Pancreas (tissue), 10 donors: ENCODE measurements at regions not wholly inside any gene's neighbourhood (a gene's known extent, or its start where the extent isn't known, plus 50 kb on each side); places are given as distances from the start of the nearest gene placed in this dataset.

Experiments
- ATAC-seq, 4 donors: fragments of 200-7000 bp; cut with Tn5 transposase; one replicate each; pipeline versions ENCODE4 v1.8.0 to v1.9.1; 2020; ENCODE audit warnings: mild to moderate bottlenecking in 4 of 4, moderate library complexity in 4 of 4
- DNase-seq, 6 donors: peaks; one replicate each; pipeline ENCODE4 v3.0.0-alpha.2; 2020
- FAIRE-seq: peaks from 2 replicates; lab custom pipeline; 2012; peaks lifted over from hg19 to GRCh38; lab: Jason Lieb, UNC
- H3K27ac ChIP-seq, 4 donors: fragments of 200-600 bp; sonication (generic); 1 replicate in 3 of 4; 2 replicates in 1 of 4; pipeline versions ENCODE4 v1.5.0 to v1.8.0; 2020
- H3K27me3 ChIP-seq, 4 donors: fragments of 200-600 bp; one replicate each; pipeline ENCODE4 v1.8.0; 2021
- H3K36me3 ChIP-seq, 3 donors: fragments of 200-600 bp; sonication (generic) in 1 of 3; one replicate each; pipeline versions ENCODE4 v1.5.0 to v1.8.0; 2020 to 2021
- H3K4me1 ChIP-seq, 3 donors: fragments of 200-600 bp; one replicate each; pipeline ENCODE4 v1.8.0; 2021
- H3K4me3 ChIP-seq, 4 donors: fragments of 200-600 bp; sonication (generic) in 2 of 4; one replicate each; pipeline versions ENCODE4 v1.5.0 to v1.8.0; 2020 to 2021
- H3K9me3 ChIP-seq, 4 donors: fragments of 200-600 bp; one replicate each; pipeline ENCODE4 v1.8.0; 2021
- CTCF ChIP-seq, 4 donors: fragments of 200-600 bp; sonication (generic) in 3 of 4; IDR thresholded peaks; one replicate each; pipeline versions ENCODE4 v1.5.0 to v1.8.0; 2021; ENCODE audit warnings: antibody characterized with exemption in 4 of 4
- WGBS, 2 donors: extraction: QIAGEN DNeasy Blood & Tissue Kit; methylation state at CpG; one replicate each; pipeline ENCODE4 v1.1.7; 2013; 5-methylcytosine and 5-hydroxymethylcytosine counted together
- intact Hi-C, 3 donors: fragments of 100-400 bp; cut with DNase I; formaldehyde crosslinking; loops; one replicate each; pipeline versions ENCODE4 v1.11.1 to v1.14.2; 2022
- donor health status: healthy with polysubstance abuse.
- donor health status: DM: no; HTN: no; CAD: no; lungs with moderate emphysema.
- donor health status: DM: no; HTN: no; CAD: no.
- donor health status: control.
- donor health status: control.
- donor health status: Bipolar disorder and iron deficiency.
- donor health status: DM: yes; HTN: yes; CAD: no.
- donor health status: DM: no; HTN: no; CAD: no.
- donor health status: DM: no; HTN: no; CAD: no.
- donor health status: DM: yes; HTN: yes; CAD: no.

GRCh38 chr15:69815793-69816192 is 281.9 kb downstream of the TLE3 start:
- no peak for TF ChIP-seq CTCF (IDR thresholded peaks at IDR 0.05)
- no peaks in the 10 kb centered on the region for H3K36me3 ChIP-seq
- H3K4me3 ChIP-seq, result no peak overlapping the region
- no peak overlapping the region for H3K27ac ChIP-seq
- no peaks in the 10 kb centered on the region for H3K27me3 ChIP-seq
- intact Hi-C loops, result no loop called here
- no peaks in the 10 kb centered on the region for H3K9me3 ChIP-seq
- 86 to 92% methylated on average over 2 of the region's 2 CpGs for WGBS, 2 donors
- DNase-seq (no peak), ATAC-seq (no peak), FAIRE-seq (no peak)
- no peaks in the 10 kb centered on the region for H3K4me1 ChIP-seq

DNA sequence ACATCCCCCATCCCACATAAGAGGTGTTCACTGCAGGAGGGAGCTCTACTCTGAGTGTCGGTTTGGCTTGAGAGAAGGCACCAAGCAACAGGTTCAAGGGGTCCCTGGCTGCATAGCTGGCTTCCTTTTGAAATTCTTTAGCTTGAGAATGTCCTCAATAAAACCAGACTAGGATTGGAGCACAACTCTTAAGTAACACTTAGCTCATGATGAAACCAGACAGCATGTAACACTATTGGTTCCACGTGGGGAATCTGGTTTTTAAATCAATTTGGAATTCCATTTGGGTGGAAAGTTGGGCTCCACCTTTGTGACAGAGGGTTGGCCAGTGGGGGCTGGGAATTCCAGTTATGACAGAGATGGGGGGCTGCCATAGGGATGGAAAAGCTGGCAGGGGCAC is 281.2 kb downstream of the TLE3 start:
- 65 to 77% methylated on average over 2 of the region's 2 CpGs for WGBS, 2 donors
- Histone ChIP-seq H3K27ac (no peak overlapping the region), H3K36me3 (no peaks in the 10 kb centered on the region), H3K4me3 (no peak overlapping the region), H3K9me3 (no peaks in the 10 kb centered on the region), H3K27me3 (no peaks in the 10 kb centered on the region), H3K4me1 (no peaks in the 10 kb centered on the region)
- FAIRE-seq, result no peak
- intact Hi-C loops, result no loop called here
- TF ChIP-seq CTCF (IDR thresholded peaks at IDR 0.05), result no peak
- DNase-seq, result no peak
- ATAC-seq, result no peak

DNA sequence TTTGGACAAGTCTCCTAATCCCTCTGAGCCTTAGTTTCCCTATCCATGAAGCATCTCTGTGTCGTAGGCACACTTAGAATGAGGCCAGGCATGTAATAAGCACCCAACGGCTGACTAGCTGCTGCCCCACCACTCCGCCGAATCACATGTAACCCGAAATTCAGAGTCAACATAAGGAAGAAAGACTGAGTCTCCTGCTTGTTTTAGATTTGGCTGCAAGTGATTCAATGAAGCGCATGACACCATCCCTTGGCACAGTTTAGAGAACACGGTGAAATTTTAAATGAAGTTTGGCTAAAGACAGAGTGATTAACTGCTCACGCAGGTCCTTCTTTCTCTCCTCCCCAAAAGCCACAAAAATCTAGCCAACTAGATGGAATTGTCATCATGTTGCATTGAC is 279.2 kb downstream of the TLE3 start:
- FAIRE-seq (no peak), DNase-seq (no peak)
- intact Hi-C loops, result no loop called here

GRCh38 chr15:69819371-69819770 is 278.3 kb downstream of the TLE3 start:
- DNase-seq (no peak), FAIRE-seq (no peak), ATAC-seq (no peak)
- intact Hi-C loops, result no loop called here
- Histone ChIP-seq H3K27me3 (no peaks in the 10 kb centered on the region), H3K9me3 (no peaks in the 10 kb centered on the region), H3K36me3 (no peaks in the 10 kb centered on the region), H3K4me3 (no peak overlapping the region), H3K27ac (no peak overlapping the region), H3K4me1 (no peaks in the 10 kb centered on the region)
- WGBS, 2 donors, result 89 to 94% methylated on average over 3 of the region's 3 CpGs
- no peak for TF ChIP-seq CTCF (IDR thresholded peaks at IDR 0.05)

More for the DNA sequence above, 279.2 kb downstream of the TLE3 start:
- no peak overlapping the region for H3K27ac ChIP-seq
- H3K4me1 ChIP-seq, result no peaks in the 10 kb centered on the region
- 72 to 81% methylated on average over 8 of the region's 8 CpGs for WGBS, 2 donors
- no peaks in the 10 kb centered on the region for H3K9me3 ChIP-seq
- ATAC-seq, result peak in 2 of 4 donors; percentile 36 to 50
- no peaks in the 10 kb centered on the region for H3K27me3 ChIP-seq
- no peak overlapping the region for H3K4me3 ChIP-seq
- H3K36me3 ChIP-seq, result no peaks in the 10 kb centered on the region
- TF ChIP-seq CTCF (IDR thresholded peaks at IDR 0.05), result no peak

- intact Hi-C loops, result no loop called here
- Histone ChIP-seq H3K4me1 (no peaks in the 10 kb centered on the region), H3K27ac (no peak overlapping the region), H3K36me3 (no peaks in the 10 kb centered on the region), H3K9me3 (no peaks in the 10 kb centered on the region), H3K27me3 (no peaks in the 10 kb centered on the region), H3K4me3 (no peak overlapping the region)
- no peak for FAIRE-seq
- whole genome bisulfite sequencing, 2 donors, result 64 to 69% methylated on average over 7 of the region's 7 CpGs
- TF ChIP-seq CTCF (IDR thresholded peaks at IDR 0.05), result no peak
- peak in 2 of 4 donors; percentile 43 to 49 for ATAC-seq
- no peak for DNase-seq
These were observed 276.9 kb downstream of the TLE3 start for GRCh38 chr15:69820819-69821218.
